Fibroblast of mammary gland (primary cell): ENCODE measurements at regions not wholly inside any gene's neighbourhood (a gene's known extent, or its start where the extent isn't known, plus 50 kb on each side); places are given as distances from the start of the nearest gene placed in this dataset.

Source experiments
- DNase-seq: peaks from one replicate; pipeline ENCODE4 v3.0.0-alpha.2; 2010; ENCODE audit warnings: low read depth
- H3K4me3 ChIP-seq: 2 replicates; pipeline ENCODE4 v1.5.1; 2011; ENCODE audit warnings: low read depth, mild to moderate bottlenecking, low read length, moderate library complexity; ENCODE audit not compliant: control insufficient read depth
- TF ChIP-seq, protein P1 (sequence below): conservative IDR thresholded peaks from 2 replicates; pipeline ENCODE4 v1.5.1; 2011; ENCODE audit warnings: low read depth, low read length, inconsistent platforms; ENCODE audit not compliant: control insufficient read depth, insufficient read depth

DNA sequence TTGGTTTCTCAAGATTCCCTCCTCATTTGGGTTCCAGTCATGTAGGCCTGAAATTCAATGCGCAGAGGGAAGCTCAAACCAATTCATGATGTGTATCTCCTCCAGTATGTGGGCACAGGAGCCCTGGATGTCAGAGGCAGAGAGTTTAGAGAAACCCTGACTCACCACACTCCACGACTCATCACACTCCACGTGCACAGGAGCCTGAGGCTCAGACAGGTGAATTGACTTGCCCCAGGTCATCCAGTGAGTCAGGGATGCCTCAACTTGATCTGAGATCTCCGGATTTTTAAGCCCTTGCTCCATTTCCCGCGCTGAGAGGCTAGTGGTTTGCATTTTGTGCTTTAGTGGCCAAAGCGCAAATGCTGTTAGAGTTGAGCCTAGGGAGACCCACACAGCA is 183.9 kb downstream of the HAPSTR1 start:
- no peak overlapping the region for H3K4me3 ChIP-seq
- TF ChIP-seq, protein P1, sequence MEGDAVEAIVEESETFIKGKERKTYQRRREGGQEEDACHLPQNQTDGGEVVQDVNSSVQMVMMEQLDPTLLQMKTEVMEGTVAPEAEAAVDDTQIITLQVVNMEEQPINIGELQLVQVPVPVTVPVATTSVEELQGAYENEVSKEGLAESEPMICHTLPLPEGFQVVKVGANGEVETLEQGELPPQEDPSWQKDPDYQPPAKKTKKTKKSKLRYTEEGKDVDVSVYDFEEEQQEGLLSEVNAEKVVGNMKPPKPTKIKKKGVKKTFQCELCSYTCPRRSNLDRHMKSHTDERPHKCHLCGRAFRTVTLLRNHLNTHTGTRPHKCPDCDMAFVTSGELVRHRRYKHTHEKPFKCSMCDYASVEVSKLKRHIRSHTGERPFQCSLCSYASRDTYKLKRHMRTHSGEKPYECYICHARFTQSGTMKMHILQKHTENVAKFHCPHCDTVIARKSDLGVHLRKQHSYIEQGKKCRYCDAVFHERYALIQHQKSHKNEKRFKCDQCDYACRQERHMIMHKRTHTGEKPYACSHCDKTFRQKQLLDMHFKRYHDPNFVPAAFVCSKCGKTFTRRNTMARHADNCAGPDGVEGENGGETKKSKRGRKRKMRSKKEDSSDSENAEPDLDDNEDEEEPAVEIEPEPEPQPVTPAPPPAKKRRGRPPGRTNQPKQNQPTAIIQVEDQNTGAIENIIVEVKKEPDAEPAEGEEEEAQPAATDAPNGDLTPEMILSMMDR: no peak
- DNase-seq: no peak

- TF ChIP-seq, protein P1: no peak
- DNase-seq: no peak
- H3K4me3 ChIP-seq: no peak overlapping the region
Measured at GRCh38 chr16:9275816-9276354, 184.4 kb downstream of the HAPSTR1 start.

DNA sequence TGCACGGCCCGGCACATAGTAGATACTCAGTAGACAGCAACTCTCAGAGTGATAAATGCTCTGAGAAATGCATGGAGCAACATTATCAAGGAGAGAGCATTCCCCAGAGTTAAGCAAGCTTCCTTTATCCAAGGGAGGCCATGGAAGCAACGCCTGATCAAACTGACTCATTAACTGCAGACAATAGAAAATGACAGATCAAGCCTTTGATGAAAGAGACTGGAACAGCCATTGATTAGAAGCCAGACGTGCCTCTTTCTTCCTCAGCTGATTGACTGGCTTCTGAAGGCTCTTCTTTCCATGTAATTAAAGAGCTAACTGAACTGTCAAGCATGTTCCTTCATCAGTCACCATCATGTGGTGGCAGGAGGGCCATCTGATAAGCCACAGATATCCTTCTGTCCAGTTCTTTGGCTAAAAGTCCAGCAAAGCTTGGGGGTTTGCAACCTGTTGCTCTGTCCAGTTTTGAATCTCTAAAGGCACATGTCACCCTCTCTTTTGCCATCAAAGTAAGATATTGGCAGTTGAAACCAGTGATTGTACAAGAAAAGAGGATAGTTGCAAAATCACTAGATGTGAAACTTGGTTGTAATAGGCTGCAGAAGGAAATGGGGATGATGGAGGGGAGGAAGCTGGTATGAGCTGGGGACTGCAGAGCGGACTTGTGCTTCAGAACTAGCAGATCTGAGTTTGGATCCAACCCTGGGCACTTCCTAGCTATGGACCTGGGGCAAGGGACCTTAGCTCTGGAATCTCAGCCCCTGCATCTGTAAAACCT is 188.0 kb downstream of the HAPSTR1 start:
- DNase-seq: no peak
- H3K4me3 ChIP-seq: no peak overlapping the region
- TF ChIP-seq, protein P1: no peak

DNA sequence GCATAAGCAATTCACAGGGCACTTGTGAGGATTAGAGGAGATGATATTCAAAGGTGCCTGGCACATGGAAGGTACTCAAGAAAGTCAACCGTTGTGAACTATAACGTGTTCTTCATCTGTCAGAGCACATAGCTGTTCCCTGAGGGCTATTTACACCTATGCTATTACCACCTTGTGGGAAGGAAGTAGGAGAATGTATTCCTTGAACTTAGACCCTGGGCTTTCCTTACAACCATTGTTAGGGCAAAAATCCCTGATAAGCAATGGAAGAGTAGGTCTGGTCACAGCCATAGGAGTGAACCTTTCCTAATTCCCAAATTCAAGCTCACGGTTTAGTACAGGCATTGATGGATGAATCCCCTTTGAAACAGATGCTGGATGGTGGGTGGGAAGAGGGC is 188.6 kb downstream of the HAPSTR1 start:
- TF ChIP-seq, protein P1: no peak
- DNase-seq: no peak
- no peak overlapping the region for H3K4me3 ChIP-seq

DNA sequence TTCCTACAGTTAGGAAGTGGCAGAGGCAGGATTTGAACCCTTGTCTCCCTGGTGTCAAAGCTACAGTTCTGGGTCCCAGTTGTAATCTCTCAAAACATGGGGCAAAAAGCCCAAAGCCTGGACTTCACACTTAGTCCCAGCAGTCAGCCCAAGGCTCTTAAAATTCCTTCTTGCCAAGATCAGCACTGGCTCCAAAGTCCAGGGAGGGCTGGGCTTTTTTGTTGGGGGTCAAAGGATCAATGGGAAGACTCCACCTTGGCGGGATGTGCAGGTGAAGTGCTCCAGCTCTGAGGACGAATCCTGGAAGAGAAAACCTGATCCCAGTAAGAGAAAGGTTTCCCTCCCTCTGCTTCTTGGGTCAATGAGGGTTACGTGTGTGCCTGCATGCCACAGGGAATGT is 195.5 kb downstream of the HAPSTR1 start:
- TF ChIP-seq, protein P1: no peak
- DNase-seq: no peak
- no peak overlapping the region for H3K4me3 ChIP-seq

GRCh38 chr16:9296271-9296590 is 204.8 kb downstream of the HAPSTR1 start:
- H3K4me3 ChIP-seq: no peak overlapping the region
- DNase-seq: no peak
- TF ChIP-seq, protein P1: no peak
